Renal cortex interstitium (tissue), 11 donors: ENCODE measurements at regions not wholly inside any gene's neighbourhood (a gene's known extent, or its start where the extent isn't known, plus 50 kb on each side); places are given as distances from the start of the nearest gene placed in this dataset.

Source experiments
- DNase-seq, 11 donors: peaks; one replicate each; pipeline ENCODE4 v3.0.0-alpha.2; 2013; ENCODE audit warnings: low read depth in 9 of 11, low spot score in 4 of 11; ENCODE audit errors: extremely low read depth in 1 of 11

DNA sequence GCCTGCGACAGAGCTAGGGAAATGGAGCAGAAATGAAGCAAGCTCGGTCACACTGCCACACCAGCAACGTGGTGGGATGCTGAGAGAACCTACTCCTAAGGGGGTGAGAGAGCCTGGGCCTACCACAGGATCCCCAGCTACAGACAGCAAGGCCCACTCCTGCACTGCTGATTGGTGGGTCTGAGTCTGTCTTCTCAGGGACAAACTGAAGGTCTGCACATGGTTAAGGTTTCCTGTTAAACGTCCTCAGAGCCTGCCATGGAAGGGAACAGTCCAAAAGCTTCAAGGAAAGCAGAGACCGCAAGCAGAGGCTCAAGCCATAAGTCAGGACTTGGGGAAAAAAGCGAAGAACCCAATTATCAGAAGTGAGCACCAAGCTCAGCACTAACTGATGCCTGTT lies 53.5 kb upstream of the MED4 start:
- DNase-seq: no peak

DNA sequence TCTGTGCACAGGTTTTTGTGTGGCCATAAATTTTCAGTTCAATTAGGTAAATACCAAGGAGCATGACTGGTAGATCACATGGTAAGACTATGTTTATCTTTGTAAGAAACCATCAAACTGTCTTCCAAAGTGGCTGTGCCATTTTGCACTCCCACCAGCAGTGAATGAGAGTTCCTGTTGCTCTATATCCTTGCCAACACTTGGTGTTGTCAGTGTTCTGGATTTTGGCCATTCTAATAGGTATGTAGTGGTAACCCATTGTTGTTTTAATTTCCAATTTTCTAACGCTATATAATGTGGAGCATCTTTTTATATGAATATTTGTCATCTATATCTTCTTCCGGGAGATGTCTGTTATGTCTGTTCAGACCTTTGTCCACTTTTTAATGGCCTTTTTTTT lies 51.7 kb upstream of the MED4 start:
- DNase-seq: no peak

DNA sequence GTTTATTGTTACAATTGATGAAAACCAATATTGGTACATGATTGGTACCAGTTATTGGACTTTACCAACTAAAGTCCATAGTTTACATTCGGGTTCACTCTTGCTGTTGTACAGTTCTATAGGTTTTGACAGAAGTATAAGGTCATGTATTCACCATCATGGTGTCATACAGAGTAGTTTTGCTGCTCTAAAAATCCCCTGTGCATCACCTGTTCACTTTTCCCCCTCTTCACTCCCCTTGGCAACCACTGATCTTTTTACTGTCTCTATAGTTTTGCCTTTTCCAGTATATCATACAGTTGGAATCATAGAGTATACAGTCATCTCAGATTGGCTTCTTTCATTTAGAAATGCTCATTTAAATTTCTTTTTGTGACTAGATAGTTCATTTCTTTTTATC lies 51.2 kb upstream of the MED4 start:
- DNase-seq: no peak
